NT2/D1 (cell line): ENCODE measurements at regions not wholly inside any gene's neighbourhood (a gene's known extent, or its start where the extent isn't known, plus 50 kb on each side); places are given as distances from the start of the nearest gene placed in this dataset.

Experiments used
- DNase-seq: peaks from one replicate; pipeline ENCODE4 v3.0.0-alpha.2; 2011; ENCODE audit warnings: low read depth, low spot score
- H3K27me3 ChIP-seq: 2 replicates; pipeline ENCODE4 v1.6.0; 2011; ENCODE audit warnings: mild to moderate bottlenecking; ENCODE audit not compliant: insufficient read length, insufficient read depth
- H3K36me3 ChIP-seq: 2 replicates; pipeline ENCODE4 v1.6.1; 2011; ENCODE audit warnings: mild to moderate bottlenecking, low read length, mixed read lengths; ENCODE audit not compliant: insufficient read depth, insufficient read length
- H3K4me1 ChIP-seq: 2 replicates; pipeline ENCODE4 v1.5.1; 2011; ENCODE audit not compliant: insufficient read depth, insufficient read length
- H3K4me3 ChIP-seq: 2 replicates; pipeline ENCODE4 v1.5.1; 2011; ENCODE audit warnings: low read depth; ENCODE audit not compliant: insufficient read length
- H3K9ac ChIP-seq: 2 replicates; pipeline ENCODE4 v1.6.0; 2011; ENCODE audit warnings: low read depth; ENCODE audit not compliant: insufficient read length
- H3K9me3 ChIP-seq: 2 replicates; pipeline ENCODE4 v1.5.1; 2011; ENCODE audit warnings: mild to moderate bottlenecking, low read length; ENCODE audit not compliant: insufficient read depth
- SUZ12 ChIP-seq: IDR thresholded peaks from 2 replicates; pipeline ENCODE4 v1.6.1; 2011; ENCODE audit not compliant: insufficient read length, insufficient read depth; ENCODE audit errors: extremely low read depth
- YY1 ChIP-seq: IDR thresholded peaks from 2 replicates; pipeline ENCODE4 v1.6.1; 2011; ENCODE audit not compliant: insufficient read length, insufficient read depth
- ZNF274 ChIP-seq: IDR thresholded peaks from 2 replicates; pipeline ENCODE4 v1.6.1; 2011; ENCODE audit warnings: mild to moderate bottlenecking, low read depth, low read length

DNA sequence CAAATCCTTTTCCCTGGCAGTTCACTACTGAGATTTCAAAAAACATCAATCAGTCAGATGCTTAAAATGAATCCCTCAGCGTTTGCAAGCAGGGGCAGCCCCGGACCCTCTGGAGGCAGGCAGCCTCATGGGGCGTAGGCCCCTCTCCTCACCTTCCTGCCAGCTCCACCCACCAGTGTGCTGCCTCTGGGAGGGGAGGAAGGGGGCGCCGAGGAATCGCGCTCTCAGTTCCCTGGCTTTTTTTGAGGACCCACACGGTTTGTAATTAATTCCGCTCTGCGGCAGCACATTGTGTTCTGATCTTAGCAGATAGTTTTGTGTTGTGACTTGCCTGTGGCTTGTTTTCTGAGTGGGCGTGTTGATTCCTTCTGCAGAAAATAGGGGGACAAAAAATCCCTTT lies 159.9 kb downstream of the KLF13 start:
- peaks cover 18% of the 10 kb centered on the region for H3K9me3 ChIP-seq
- no peak overlapping the region for H3K9ac ChIP-seq
- H3K27me3 ChIP-seq = peaks cover 24% of the 10 kb centered on the region
- H3K4me1 ChIP-seq = peaks cover 5% of the 10 kb centered on the region
- no peak overlapping the region for H3K4me3 ChIP-seq
- no peaks in the 10 kb centered on the region for H3K36me3 ChIP-seq
- TF ChIP-seq SUZ12 (no peak), YY1 (no peak), ZNF274 (no peak)
- DNase-seq = no peak

DNA sequence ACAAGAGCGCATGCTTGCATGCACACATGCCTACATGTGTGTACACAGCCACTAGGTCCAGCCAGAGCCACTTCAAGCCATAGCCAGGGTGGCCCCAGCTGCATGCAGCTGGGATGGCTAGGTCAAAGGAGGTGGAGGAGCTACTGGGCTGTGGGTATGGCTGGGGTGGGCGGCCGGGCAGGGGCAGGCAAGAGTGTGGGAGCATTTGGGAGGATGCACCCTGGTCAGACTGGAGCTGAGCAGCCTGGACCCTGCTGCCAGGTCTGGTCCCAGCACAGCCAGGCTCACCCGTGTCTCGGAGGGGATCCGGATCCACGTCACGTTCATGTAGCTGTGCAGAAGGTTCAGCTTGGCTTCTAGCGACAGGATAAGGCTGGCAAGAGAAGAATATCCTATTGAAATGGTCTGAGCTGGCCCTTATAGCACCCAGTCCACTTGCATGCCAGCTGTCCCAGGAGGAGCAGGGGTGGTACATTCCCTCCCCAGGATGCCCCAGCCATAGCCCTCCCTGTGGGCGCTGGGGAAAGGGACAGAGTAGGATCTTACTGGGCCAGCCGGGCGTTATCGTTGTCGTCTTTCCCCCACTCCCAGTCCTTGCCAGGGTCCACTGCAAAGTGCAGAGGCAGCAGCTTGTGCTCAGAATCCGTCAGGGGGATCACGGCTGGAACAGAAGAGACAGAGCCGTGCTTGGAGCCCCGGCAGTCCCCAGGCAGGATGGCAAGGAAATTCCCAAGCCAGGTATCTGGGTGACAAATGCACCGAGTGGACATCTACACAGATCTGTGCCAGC lies 160.5 kb downstream of the KLF13 start:
- no peaks in the 10 kb centered on the region for H3K36me3 ChIP-seq
- no peak for TF ChIP-seq YY1
- no peak for TF ChIP-seq SUZ12
- TF ChIP-seq ZNF274 = no peak
- DNase-seq = no peak
- peaks cover 24% of the 10 kb centered on the region for H3K9me3 ChIP-seq
- no peak overlapping the region for H3K9ac ChIP-seq
- peaks cover 20% of the 10 kb centered on the region for H3K27me3 ChIP-seq
- no peak overlapping the region for H3K4me3 ChIP-seq
- peaks cover 5% of the 10 kb centered on the region for H3K4me1 ChIP-seq

DNA sequence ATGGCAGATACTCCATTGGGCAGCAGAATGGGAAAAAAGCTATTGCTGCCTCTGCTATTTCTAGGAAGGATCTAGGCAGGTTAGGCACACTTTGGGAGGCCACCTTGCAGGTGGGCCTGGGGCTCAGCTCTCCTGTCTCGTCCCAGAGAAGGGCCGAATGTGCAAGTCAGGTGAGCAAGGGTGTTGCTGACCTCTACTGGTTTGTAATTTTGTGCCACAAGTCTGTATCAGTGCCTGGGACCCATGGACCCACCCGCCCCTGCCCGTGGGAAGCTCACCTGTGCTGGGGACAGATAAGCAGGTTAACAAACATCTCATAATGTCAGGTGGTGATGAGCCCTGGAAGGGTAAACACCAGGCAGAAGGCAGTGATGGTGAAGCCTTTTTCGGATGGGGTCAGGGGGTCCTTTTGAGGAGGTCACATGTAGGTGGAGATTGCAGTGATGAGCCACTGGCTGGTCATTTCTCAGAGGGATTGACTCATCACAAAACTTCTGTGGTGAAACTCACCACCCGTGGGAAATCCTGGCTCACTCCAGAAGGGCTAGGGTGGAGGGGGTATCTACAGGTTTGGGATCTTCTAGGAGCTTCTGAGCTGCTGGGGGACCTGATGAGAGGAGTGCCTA lies 161.3 kb downstream of the KLF13 start:
- Histone ChIP-seq H3K27me3 (peaks cover 11% of the 10 kb centered on the region), H3K36me3 (no peaks in the 10 kb centered on the region), H3K9ac (no peak overlapping the region), H3K4me3 (no peak overlapping the region), H3K9me3 (peaks cover 26% of the 10 kb centered on the region), H3K4me1 (peaks cover 5% of the 10 kb centered on the region)
- DNase-seq = no peak
- TF ChIP-seq SUZ12 = no peak
- no peak for TF ChIP-seq YY1
- no peak for TF ChIP-seq ZNF274

DNA sequence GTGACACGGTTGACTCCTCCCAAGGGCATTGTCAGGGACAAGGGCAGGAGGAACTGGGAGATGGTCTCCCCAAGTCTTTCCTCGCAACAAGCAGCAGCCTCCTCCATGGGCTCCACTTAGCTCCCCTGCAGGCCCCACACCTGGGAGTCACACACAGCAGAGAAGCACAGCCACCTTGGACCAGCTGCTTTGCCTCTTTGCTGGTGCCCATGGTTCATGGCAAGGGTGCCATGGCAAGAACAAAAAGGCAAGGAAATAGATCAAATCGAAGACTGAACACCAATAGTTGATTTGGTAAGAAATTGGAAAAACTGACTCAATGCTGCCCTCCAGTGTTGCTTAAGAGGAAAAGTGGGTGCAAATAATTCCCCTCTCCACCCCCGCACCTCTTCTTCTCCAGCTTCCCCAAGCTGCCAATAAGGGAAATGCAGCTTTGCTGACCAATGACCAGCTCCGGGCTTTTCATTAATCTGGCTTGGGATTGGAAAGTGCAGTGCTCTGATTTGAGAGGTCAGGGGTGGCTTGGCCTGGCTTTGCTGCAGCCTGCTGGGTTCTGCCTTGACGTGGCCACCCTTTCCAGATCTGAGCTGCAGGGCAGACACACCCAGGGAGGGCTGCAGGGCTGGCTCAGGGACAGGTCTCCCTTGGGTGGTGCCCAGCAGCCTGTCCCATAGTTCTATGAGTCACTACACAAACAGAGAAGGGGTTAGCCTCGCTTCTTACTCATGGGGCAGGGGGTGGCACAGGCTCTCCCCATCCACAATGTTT lies 162.0 kb downstream of the KLF13 start:
- peak; percentile 59 for DNase-seq
- TF ChIP-seq SUZ12 (no peak), ZNF274 (no peak), YY1 (no peak)

DNA sequence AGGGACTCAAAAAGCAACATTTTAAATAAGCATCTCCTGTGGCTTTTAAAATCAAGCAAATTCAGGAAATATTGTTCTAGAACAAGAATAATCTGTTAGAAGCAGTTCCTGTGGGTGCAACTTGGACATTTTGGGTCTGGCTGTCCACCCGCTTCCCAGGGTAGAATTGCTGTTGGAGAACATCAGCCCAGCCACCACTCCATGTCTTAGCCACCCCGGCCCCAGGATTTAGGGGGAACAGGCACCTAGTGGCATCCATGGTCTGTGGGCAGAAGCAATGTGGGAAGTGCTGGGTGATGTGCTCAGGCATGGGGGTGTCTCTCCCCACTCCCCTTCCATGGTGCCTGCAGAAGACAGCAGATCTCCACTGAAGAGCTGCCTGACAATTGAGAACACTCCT lies 162.6 kb downstream of the KLF13 start:
- DNase-seq = no peak
- no peak for TF ChIP-seq SUZ12
- no peak for TF ChIP-seq ZNF274
- TF ChIP-seq YY1 = no peak
- no peaks in the 10 kb centered on the region for H3K36me3 ChIP-seq
- H3K27me3 ChIP-seq = peaks cover 6% of the 10 kb centered on the region
- peaks cover 22% of the 10 kb centered on the region for H3K9me3 ChIP-seq
- H3K9ac ChIP-seq = no peak overlapping the region
- no peak overlapping the region for H3K4me3 ChIP-seq
- H3K4me1 ChIP-seq = peaks cover 5% of the 10 kb centered on the region

More for the DNA sequence above, 162.0 kb downstream of the KLF13 start:
- Histone ChIP-seq H3K36me3 (no peaks in the 10 kb centered on the region), H3K4me1 (peaks cover 5% of the 10 kb centered on the region), H3K27me3 (peaks cover 10% of the 10 kb centered on the region), H3K9ac (no peak overlapping the region), H3K4me3 (no peak overlapping the region), H3K9me3 (peaks cover 26% of the 10 kb centered on the region)

DNA sequence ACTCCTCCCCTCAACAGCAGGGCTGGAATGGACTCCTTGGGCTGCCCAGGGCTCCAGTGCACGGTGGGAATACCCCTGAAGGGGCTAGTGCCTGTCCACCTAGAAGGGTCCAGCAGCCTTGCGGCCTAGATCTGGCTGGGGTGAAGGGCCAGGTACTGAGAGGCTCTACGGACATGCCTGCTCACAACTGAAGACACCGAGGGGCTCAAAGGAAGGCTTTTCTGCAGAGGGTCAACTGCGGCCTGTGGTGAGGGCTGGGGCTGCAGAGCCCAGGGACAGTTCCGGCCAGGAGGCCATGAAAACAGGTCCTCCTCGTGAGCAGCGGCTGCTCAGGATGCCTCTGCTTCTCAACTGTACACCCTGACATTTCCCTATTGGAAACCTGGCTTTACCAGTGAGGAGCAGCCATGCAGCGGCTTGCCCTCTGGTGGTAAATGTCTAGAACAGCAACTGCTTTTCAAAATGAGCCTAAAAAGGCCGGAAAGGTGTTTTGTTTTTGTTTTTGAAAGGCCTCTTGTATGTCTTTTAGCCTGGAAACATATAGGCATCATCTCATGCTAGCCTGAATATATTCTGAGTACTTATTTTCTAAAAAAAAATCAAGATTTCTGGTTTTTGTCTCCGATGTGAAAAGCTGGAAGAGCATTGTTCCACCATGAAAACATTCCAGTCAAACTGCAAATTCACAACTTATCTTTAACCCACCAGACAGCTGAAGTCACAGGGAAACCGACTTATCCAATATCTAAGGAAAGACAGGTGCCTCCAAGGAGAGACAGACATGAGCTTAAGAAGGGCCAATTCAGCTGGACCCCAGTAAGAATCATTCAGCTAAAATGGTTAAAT lies 163.4 kb downstream of the KLF13 start:
- Histone ChIP-seq H3K36me3 (no peaks in the 10 kb centered on the region), H3K4me1 (peaks cover 5% of the 10 kb centered on the region), H3K9me3 (peaks cover 18% of the 10 kb centered on the region), H3K27me3 (no peaks in the 10 kb centered on the region), H3K9ac (no peak overlapping the region), H3K4me3 (no peak overlapping the region)
- no peak for TF ChIP-seq ZNF274
- TF ChIP-seq SUZ12 = no peak
- TF ChIP-seq YY1 = no peak
- no peak for DNase-seq
